HCT116 (cell line): ENCODE measurements at regions not wholly inside any gene's neighbourhood (a gene's known extent, or its start where the extent isn't known, plus 50 kb on each side); places are given as distances from the start of the nearest gene placed in this dataset.

Source experiments
- ATAC-seq: fragments of 200-7000 bp; cut with Tn5 transposase; 2 replicates; pipeline ENCODE4 v1.9.1; 2020; ENCODE audit warnings: mild to moderate bottlenecking, moderate library complexity
- BruUV-seq: library from RNA; stranded (reverse); fragments of 400-500 nt; replicated peaks from 2 replicates; lab custom pipeline; 2021; lab: Mats Ljungman, UMichigan
- CTCF ChIA-PET: fragments of 300-600 bp; sonication (Branson Sonifier 250); formaldehyde crosslinking; loops from one replicate; lab custom pipeline; 2021; ENCODE audit warnings: antibody characterized with exemption; lab: Charles Lee
- POLR2A ChIA-PET: fragments of 300-600, 350-600 bp; sonication (Branson Sonifier 250); formaldehyde crosslinking; loops from one replicate; lab custom pipeline; 2021; ENCODE audit warnings: antibody characterized with exemption; lab: Charles Lee
- RAD21 ChIA-PET, 2 experiments: fragments of 300-600 bp; sonication (Branson Sonifier 250); formaldehyde crosslinking; loops; one replicate each; lab custom pipeline; 2023; ENCODE audit warnings: low total read pairs in 2 of 2; ENCODE audit not compliant: uncharacterized antibody in 2 of 2, unreplicated experiment in 2 of 2, low non-redundant PET in 1 of 2; lab: Charles Lee
- DNase-seq: peaks from one replicate; pipeline ENCODE4 v3.0.0-alpha.2; 2010; ENCODE audit warnings: low read depth, low spot score
- H2AFZ ChIP-seq: fragments of 200-600 bp; shearing (Covaris generic), sonication (generic); 2 replicates; pipeline ENCODE4 v1.6.1; 2017; ENCODE audit warnings: low read depth, mixed run types, mixed read lengths, antibody characterized with exemption, low read length; ENCODE audit not compliant: poor library complexity, severe bottlenecking
- H3K27ac ChIP-seq: 2 replicates; pipeline ENCODE4 v1.5.1; 2012; ENCODE audit warnings: low read depth, low read length
- H3K27me3 ChIP-seq: fragments of 200-600 bp; sonication (generic); 2 replicates; pipeline ENCODE4 v1.6.1; 2016; ENCODE audit warnings: mixed run types, low read length, mixed read lengths; ENCODE audit not compliant: insufficient read depth
- H3K36me3 ChIP-seq, 2 experiments: fragments of 200-500 bp in 1 of 2; fragments of 200-600 bp in 1 of 2; sonication (Bioruptor generic) in 1 of 2; sonication (generic) in 1 of 2; 2 replicates each; pipeline versions ENCODE4 v1.5.1 to v1.6.1; 2014 to 2016; ENCODE audit warnings: low read length in 2 of 2, inconsistent platforms in 1 of 2, mixed read lengths in 1 of 2, mixed run types in 1 of 2; ENCODE audit not compliant: insufficient read depth in 2 of 2, control insufficient read depth in 1 of 2
- H3K4me1 ChIP-seq, 2 experiments: fragments of 200-600 bp in 1 of 2; sonication (generic) in 1 of 2; 2 replicates each; pipeline versions ENCODE4 v1.5.1 to v1.6.1; 2012 to 2017; ENCODE audit warnings: low read length in 2 of 2, inconsistent platforms in 1 of 2, mild to moderate bottlenecking in 1 of 2, mixed read lengths in 1 of 2, mixed run types in 1 of 2, moderate library complexity in 1 of 2; ENCODE audit not compliant: insufficient read depth in 2 of 2, control insufficient read depth in 1 of 2
- H3K4me2 ChIP-seq: fragments of 200-600 bp; sonication (generic); 2 replicates; pipeline ENCODE4 v1.6.1; 2017; ENCODE audit warnings: mixed run types, low read length, mixed read lengths
- H3K4me3 ChIP-seq, 2 experiments: fragments of 200-600 bp in 1 of 2; sonication (generic) in 1 of 2; replicated peaks in 1 of 2; 2 replicates each; pipeline ENCODE4 v1.5.1; 2011 to 2016; ENCODE audit warnings: low read length in 2 of 2, control low read depth in 1 of 2, low read depth in 1 of 2, mild to moderate bottlenecking in 1 of 2, mixed read lengths in 1 of 2, mixed run types in 1 of 2
- H3K79me2 ChIP-seq: fragments of 200-600 bp; sonication (generic); 2 replicates; pipeline ENCODE4 v1.6.1; 2017; ENCODE audit warnings: mild to moderate bottlenecking, mixed run types, low read length, moderate library complexity, mixed read lengths; ENCODE audit not compliant: insufficient read depth
- H3K9ac ChIP-seq: fragments of 200-600 bp; sonication (generic); 2 replicates; pipeline ENCODE4 v1.6.1; 2016; ENCODE audit warnings: low read length, mixed read lengths
- H3K9me2 ChIP-seq: fragments of 200-600 bp; sonication (generic), shearing (Covaris generic); 2 replicates; pipeline ENCODE4 v1.6.1; 2017; ENCODE audit warnings: mixed run types, mild to moderate bottlenecking, moderate library complexity; ENCODE audit not compliant: insufficient read depth
- H3K9me3 ChIP-seq, 2 experiments: fragments of 200-500 bp in 1 of 2; fragments of 200-600 bp in 1 of 2; sonication (Bioruptor generic) in 1 of 2; sonication (generic) in 1 of 2; 2 replicates each; pipeline ENCODE4 v1.6.1; 2014 to 2017; ENCODE audit warnings: low read length in 2 of 2, mixed read lengths in 2 of 2, inconsistent platforms in 1 of 2, low read depth in 1 of 2, mild to moderate bottlenecking in 1 of 2, mixed run types in 1 of 2, moderate library complexity in 1 of 2; ENCODE audit not compliant: control insufficient read depth in 1 of 2, insufficient read depth in 1 of 2
- H4K20me1 ChIP-seq: fragments of 200-600 bp; sonication (generic), shearing (Covaris generic); 2 replicates; pipeline ENCODE4 v1.6.1; 2017; ENCODE audit warnings: mixed run types, mild to moderate bottlenecking, moderate library complexity; ENCODE audit not compliant: insufficient read depth
- CBX3 ChIP-seq: IDR thresholded peaks from 2 replicates; pipeline ENCODE4 v1.6.1; 2012; ENCODE audit warnings: low read depth
- CEBPB ChIP-seq: IDR thresholded peaks from 2 replicates; pipeline ENCODE4 v1.6.1; 2012; ENCODE audit warnings: low read depth
- EGR1 ChIP-seq: IDR thresholded peaks from 2 replicates; pipeline ENCODE4 v1.6.1; 2012; ENCODE audit warnings: low read depth
- ELF1 ChIP-seq: IDR thresholded peaks from 2 replicates; pipeline ENCODE4 v1.6.1; 2012; ENCODE audit warnings: low read depth, borderline replicate concordance
- EZH2 ChIP-seq: fragments of 200-600 bp; sonication (generic); IDR thresholded peaks from 2 replicates; pipeline ENCODE4 v1.6.1; 2017; ENCODE audit warnings: antibody characterized with exemption, mixed run types
- EZH2phosphoT487 ChIP-seq: fragments of 200-600 bp; IDR thresholded peaks from 2 replicates; pipeline ENCODE4 v1.6.1; 2018; ENCODE audit warnings: antibody characterized with exemption, borderline replicate concordance
- FOSL1 ChIP-seq: IDR thresholded peaks from 2 replicates; pipeline ENCODE4 v1.6.1; 2012; ENCODE audit warnings: low read depth
- JUND ChIP-seq: IDR thresholded peaks from 2 replicates; pipeline ENCODE4 v1.6.1; 2012
- MAX ChIP-seq: IDR thresholded peaks from 2 replicates; pipeline ENCODE4 v1.6.1; 2012
- REST ChIP-seq: IDR thresholded peaks from 2 replicates; pipeline ENCODE4 v1.6.1; 2012; ENCODE audit warnings: low read depth
- SIN3A ChIP-seq: IDR thresholded peaks from 2 replicates; pipeline ENCODE4 v1.6.1; 2012; ENCODE audit warnings: low read depth
- SP1 ChIP-seq: IDR thresholded peaks from 2 replicates; pipeline ENCODE4 v1.6.1; 2012; ENCODE audit warnings: low read depth
- SRF ChIP-seq: IDR thresholded peaks from 2 replicates; pipeline ENCODE4 v1.6.1; 2012; ENCODE audit warnings: low read depth
- TCF7L2 ChIP-seq: IDR thresholded peaks from 2 replicates; pipeline ENCODE4 v1.7.0; 2011; ENCODE audit warnings: borderline replicate concordance, inconsistent platforms; ENCODE audit not compliant: insufficient read depth, insufficient read length; ENCODE audit errors: extremely low read depth
- YY1 ChIP-seq: IDR thresholded peaks from 2 replicates; pipeline ENCODE4 v1.6.1; 2011; ENCODE audit warnings: low read length, low read depth, moderate library complexity, mild to moderate bottlenecking; ENCODE audit not compliant: insufficient replicate concordance; ENCODE audit errors: extremely low read depth
- ZBTB33 ChIP-seq: IDR thresholded peaks from 2 replicates; pipeline ENCODE4 v1.6.1; 2011; ENCODE audit warnings: mild to moderate bottlenecking, low read length, moderate library complexity; ENCODE audit not compliant: insufficient replicate concordance; ENCODE audit errors: extremely low read depth
- ZFX ChIP-seq: fragments of 450-650 bp; IDR thresholded peaks from 2 replicates; pipeline ENCODE4 v1.6.1; 2017
- ZNF274 ChIP-seq: fragments of 200-500 bp; sonication (Bioruptor generic); IDR thresholded peaks from 2 replicates; pipeline ENCODE4 v1.6.1; 2014; ENCODE audit warnings: mild to moderate bottlenecking, low read depth, low read length, inconsistent platforms
- intact Hi-C: fragments of 100-400 bp; cut with micrococcal nuclease; formaldehyde crosslinking; loops from 2 replicates; pipeline ENCODE4 v1.10.0; 2022

- H4K20me1 ChIP-seq, result no peaks in the 10 kb centered on the region
- no peaks in the 10 kb centered on the region for H3K79me2 ChIP-seq
- RAD21 ChIA-PET, result no interaction called here
- no peaks in the 10 kb centered on the region for H3K4me1 ChIP-seq
- H3K9me3 ChIP-seq, result no peaks in the 10 kb centered on the region
- POLR2A ChIA-PET, result no interaction called here
- H3K27me3 ChIP-seq, result no peaks in the 10 kb centered on the region
- peak overlapping the region; percentile 17 for H2AFZ ChIP-seq
- no peaks in the 10 kb centered on the region; the same call in 1 of the 2 replicates for H3K9me2 ChIP-seq
- no peaks in the 10 kb centered on the region for H3K36me3 ChIP-seq
- ATAC-seq (no peak), DNase-seq (no peak)
- H3K27ac ChIP-seq, result no peak overlapping the region
- no peak overlapping the region for H3K4me2 ChIP-seq
- CTCF ChIA-PET, result no interaction called here
- TF ChIP-seq JUND (no peak), ELF1 (no peak), YY1 (no peak), TCF7L2 (no peak), SRF (no peak), CBX3 (no peak), CEBPB (no peak), REST (no peak), EZH2phosphoT487 (no peak), ZBTB33 (no peak), ZNF274 (no peak), FOSL1 (no peak), MAX (no peak), EGR1 (no peak), SP1 (no peak), SIN3A (no peak), ZFX (no peak), EZH2 (no peak)
- no peak overlapping the region for H3K4me3 ChIP-seq
- no TSS peak for BruUV-seq
- H3K9ac ChIP-seq, result no peak overlapping the region
- intact Hi-C loops, result no loop called here
Measured at GRCh38 chr1:192003295-192004077, 154.8 kb upstream of the RGS18 start.
